HEK293T (cell line): ENCODE measurements at regions not wholly inside any gene's neighbourhood (a gene's known extent, or its start where the extent isn't known, plus 50 kb on each side); places are given as distances from the start of the nearest gene placed in this dataset.

ENCODE experiments used
- BHLHE40 ChIP-seq: fragments of 450-650 bp; IDR thresholded peaks from 2 replicates; pipeline ENCODE4 v1.6.1; 2016; ENCODE audit warnings: mild to moderate bottlenecking, moderate library complexity, borderline replicate concordance
- ELF4 ChIP-seq: fragments of 450-650 bp; IDR thresholded peaks from 2 replicates; pipeline ENCODE4 v1.6.1; 2017; ENCODE audit warnings: antibody characterized with exemption
- FOXA1 ChIP-seq: fragments of 450-650 bp; IDR thresholded peaks from 2 replicates; pipeline ENCODE4 v1.6.1; 2016; ENCODE audit warnings: mild to moderate bottlenecking
- FOXK2 ChIP-seq: fragments of 450-650 bp; IDR thresholded peaks from 2 replicates; pipeline ENCODE4 v1.6.1; 2016; ENCODE audit warnings: mild to moderate bottlenecking
- FOXM1 ChIP-seq: fragments of 450-650 bp; IDR thresholded peaks from 2 replicates; pipeline ENCODE4 v1.6.1; 2017; ENCODE audit warnings: mild to moderate bottlenecking, borderline replicate concordance
- HDGF ChIP-seq: fragments of 450-650 bp; IDR thresholded peaks from 2 replicates; pipeline ENCODE4 v1.6.1; 2017; ENCODE audit warnings: antibody characterized with exemption, borderline replicate concordance
- NFRKB ChIP-seq: fragments of 450-650 bp; IDR thresholded peaks from 2 replicates; pipeline ENCODE4 v1.6.1; 2016; ENCODE audit warnings: mild to moderate bottlenecking, moderate library complexity
- SUZ12 ChIP-seq: fragments of 450-650 bp; IDR thresholded peaks from 2 replicates; pipeline ENCODE4 v1.6.1; 2016; ENCODE audit warnings: mild to moderate bottlenecking
- TF ChIP-seq, protein P1 (sequence below): fragments of 450-650 bp; IDR thresholded peaks from 2 replicates; pipeline ENCODE4 v1.6.1; 2016

DNA sequence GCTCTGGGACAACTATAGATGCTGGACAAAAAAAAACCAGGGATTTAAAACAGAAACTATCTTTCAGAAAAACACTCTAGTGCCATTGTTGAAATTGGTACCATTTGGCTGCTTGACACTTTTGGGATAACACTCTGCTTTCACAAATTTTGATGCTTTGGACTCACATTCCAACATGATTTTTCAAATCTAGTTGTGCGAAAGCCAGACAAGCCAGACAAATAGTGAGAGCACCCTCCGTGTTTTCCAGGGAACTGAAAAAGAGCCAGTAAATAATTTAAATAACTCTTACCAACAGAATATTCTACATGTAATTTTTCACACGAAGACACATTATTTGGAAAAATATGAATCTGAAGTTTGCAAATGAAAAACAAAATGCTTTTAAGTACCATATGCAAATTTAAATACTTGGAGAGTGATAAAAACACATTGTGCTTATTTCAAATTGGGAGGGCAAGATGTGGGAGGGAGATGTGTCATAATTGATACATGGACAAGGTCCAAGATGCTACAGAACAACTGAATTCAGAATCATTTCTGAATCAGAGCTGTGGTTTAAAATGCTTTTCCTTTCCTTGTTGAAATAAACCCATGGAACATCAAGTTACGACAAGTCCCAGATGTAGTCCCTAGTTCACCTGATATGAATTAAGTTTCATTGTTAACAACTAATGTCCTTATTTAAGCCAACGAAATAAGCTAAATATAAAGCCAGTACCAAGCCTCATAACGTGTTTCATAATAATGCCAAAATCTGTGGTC, 144.2 kb upstream of the SOX2 start:
- TF ChIP-seq FOXK2, result no peak
- no peak for TF ChIP-seq HDGF
- TF ChIP-seq SUZ12, result no peak
- no peak for TF ChIP-seq ELF4
- TF ChIP-seq NFRKB, result no peak
- TF ChIP-seq, protein P1, sequence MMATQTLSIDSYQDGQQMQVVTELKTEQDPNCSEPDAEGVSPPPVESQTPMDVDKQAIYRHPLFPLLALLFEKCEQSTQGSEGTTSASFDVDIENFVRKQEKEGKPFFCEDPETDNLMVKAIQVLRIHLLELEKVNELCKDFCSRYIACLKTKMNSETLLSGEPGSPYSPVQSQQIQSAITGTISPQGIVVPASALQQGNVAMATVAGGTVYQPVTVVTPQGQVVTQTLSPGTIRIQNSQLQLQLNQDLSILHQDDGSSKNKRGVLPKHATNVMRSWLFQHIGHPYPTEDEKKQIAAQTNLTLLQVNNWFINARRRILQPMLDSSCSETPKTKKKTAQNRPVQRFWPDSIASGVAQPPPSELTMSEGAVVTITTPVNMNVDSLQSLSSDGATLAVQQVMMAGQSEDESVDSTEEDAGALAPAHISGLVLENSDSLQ, result no peak
- no peak for TF ChIP-seq BHLHE40
- TF ChIP-seq FOXM1, result no peak
- no peak for TF ChIP-seq FOXA1
